GM23338 (cell line): ENCODE measurements at regions not wholly inside any gene's neighbourhood (a gene's known extent, or its start where the extent isn't known, plus 50 kb on each side); places are given as distances from the start of the nearest gene placed in this dataset.

Experiments
- ATAC-seq: fragments of 200-7000 bp; cut with Tn5 transposase; 3 replicates; pipeline ENCODE4 v1.9.1; 2020
- DNase-seq: peaks from one replicate; pipeline ENCODE4 v3.0.0-alpha.2; 2015; ENCODE audit warnings: low spot score
- H2AFZ ChIP-seq: fragments of 200-600 bp; sonication (generic); 2 replicates; pipeline ENCODE4 v1.8.0; 2016; ENCODE audit warnings: antibody characterized with exemption, mild to moderate bottlenecking, moderate library complexity
- H3F3A ChIP-seq: fragments of 200-600 bp; sonication (generic); replicated peaks from 2 replicates; pipeline ENCODE4 v1.8.0; 2017; ENCODE audit warnings: antibody characterized with exemption, mixed run types, low read depth
- H3K27ac ChIP-seq: fragments of 200-600 bp; sonication (generic); 2 replicates; pipeline ENCODE4 v1.6.1; 2016; ENCODE audit warnings: low read depth
- H3K27me3 ChIP-seq: fragments of 200-600 bp; sonication (generic); 2 replicates; pipeline ENCODE4 v1.8.0; 2016; ENCODE audit warnings: mild to moderate bottlenecking, mixed run types, moderate library complexity; ENCODE audit not compliant: insufficient read depth
- H3K36me3 ChIP-seq: fragments of 200-600 bp; sonication (generic); 2 replicates; pipeline ENCODE4 v1.8.0; 2016; ENCODE audit warnings: mild to moderate bottlenecking; ENCODE audit not compliant: insufficient read depth
- H3K4me1 ChIP-seq: fragments of 200-600 bp; sonication (generic); 2 replicates; pipeline ENCODE4 v1.8.0; 2016; ENCODE audit warnings: mild to moderate bottlenecking, moderate library complexity; ENCODE audit not compliant: insufficient read depth
- H3K4me2 ChIP-seq: fragments of 200-600 bp; sonication (generic); 2 replicates; pipeline ENCODE4 v1.7.1; 2017; ENCODE audit warnings: mixed run types
- H3K4me3 ChIP-seq: fragments of 200-600 bp; sonication (generic); 2 replicates; pipeline ENCODE4 v1.6.1; 2016; ENCODE audit warnings: mixed run types
- H3K79me2 ChIP-seq: fragments of 200-600 bp; sonication (generic); replicated peaks from 2 replicates; pipeline ENCODE4 v1.8.0; 2017; ENCODE audit warnings: mild to moderate bottlenecking; ENCODE audit not compliant: insufficient read depth
- H3K9me2 ChIP-seq: fragments of 200-600 bp; sonication (generic); 2 replicates; pipeline ENCODE4 v1.8.0; 2017; ENCODE audit not compliant: insufficient read depth
- H4K20me1 ChIP-seq: fragments of 200-600 bp; sonication (generic); replicated peaks from 2 replicates; pipeline ENCODE4 v1.8.0; 2017; ENCODE audit warnings: mild to moderate bottlenecking; ENCODE audit not compliant: insufficient read depth
- H3K27ac Mint-ChIP-seq: 2 replicates; pipeline ENCODE4 v1.8.0; 2020; ENCODE audit warnings: inconsistent platforms, mild to moderate bottlenecking, moderate library complexity, mixed read lengths
- H3K27me3 Mint-ChIP-seq: 3 replicates; pipeline ENCODE4 v1.8.0; 2022; ENCODE audit warnings: low read depth, mild to moderate bottlenecking, moderate library complexity, mixed read lengths, inconsistent platforms; ENCODE audit not compliant: insufficient read depth, poor library complexity
- H3K36me3 Mint-ChIP-seq: 3 replicates; pipeline ENCODE4 v1.8.0; 2021; ENCODE audit warnings: low read depth, mild to moderate bottlenecking, inconsistent platforms, moderate library complexity, mixed read lengths
- H3K4me1 Mint-ChIP-seq: 3 replicates; pipeline ENCODE4 v1.8.0; 2020; ENCODE audit warnings: mild to moderate bottlenecking, inconsistent platforms, mixed read lengths
- H3K4me3 Mint-ChIP-seq: 3 replicates; pipeline ENCODE4 v1.8.0; 2021; ENCODE audit warnings: moderate library complexity, mild to moderate bottlenecking, inconsistent platforms, mixed read lengths
- H3K9me3 Mint-ChIP-seq: 3 replicates; pipeline ENCODE4 v1.8.0; 2020; ENCODE audit warnings: moderate library complexity, mild to moderate bottlenecking, inconsistent platforms, mixed read lengths
- CREB1 ChIP-seq: fragments of 250-450 bp; sonication (Bioruptor Pico); IDR thresholded peaks from 2 replicates; pipeline ENCODE4 v1.5.0; 2020; ENCODE audit warnings: low read depth, mild to moderate bottlenecking, moderate library complexity
- CTCF ChIP-seq, 2 experiments: fragments of 200-600 bp in 1 of 2; sonication (generic) in 1 of 2; conservative IDR thresholded peaks; 2 replicates each; pipeline versions ENCODE4 v1.5.1 to v1.6.1; 2016 to 2017; ENCODE audit warnings: antibody characterized with exemption in 2 of 2, low read depth in 2 of 2, mild to moderate bottlenecking in 2 of 2, moderate library complexity in 1 of 2
- ETS1 ChIP-seq: IDR thresholded peaks from 2 replicates; pipeline ENCODE4 v1.6.1; 2016; ENCODE audit warnings: antibody characterized with exemption
- EZH2 ChIP-seq: fragments of 200-600 bp; sonication (generic); IDR thresholded peaks from one replicate; pipeline ENCODE4 v1.8.0; 2017; ENCODE audit warnings: antibody characterized with exemption, mild to moderate bottlenecking, low read depth; ENCODE audit not compliant: unreplicated experiment
- EZH2phosphoT487 ChIP-seq: fragments of 200-600 bp; sonication (generic); IDR thresholded peaks from one replicate; pipeline ENCODE4 v1.8.1; 2018; ENCODE audit warnings: antibody characterized with exemption; ENCODE audit not compliant: unreplicated experiment
- JUNB ChIP-seq: IDR thresholded peaks from one replicate; pipeline ENCODE4 v1.6.1; 2016; ENCODE audit warnings: antibody characterized with exemption; ENCODE audit not compliant: unreplicated experiment
- NANOG ChIP-seq: IDR thresholded peaks from 2 replicates; pipeline ENCODE4 v1.6.1; 2016; ENCODE audit warnings: antibody characterized with exemption, borderline replicate concordance
- POLR2AphosphoS5 ChIP-seq: IDR thresholded peaks from 2 replicates; pipeline ENCODE4 v1.6.1; 2016; ENCODE audit warnings: antibody characterized with exemption, low read depth
- REST ChIP-seq: IDR thresholded peaks from one replicate; pipeline ENCODE4 v1.6.1; 2018; ENCODE audit warnings: antibody characterized with exemption; ENCODE audit not compliant: unreplicated experiment
- STAT1 ChIP-seq: IDR thresholded peaks from one replicate; pipeline ENCODE4 v1.6.1; 2016; ENCODE audit warnings: antibody characterized with exemption; ENCODE audit not compliant: unreplicated experiment
- ZNF114 ChIP-seq: fragments of 250-450 bp; sonication (Bioruptor Pico); IDR thresholded peaks from 2 replicates; pipeline ENCODE4 v1.5.0; 2020; ENCODE audit warnings: mild to moderate bottlenecking, moderate library complexity
- ZNF331 ChIP-seq: fragments of 250-450 bp; sonication (Bioruptor Pico); IDR thresholded peaks from 2 replicates; pipeline ENCODE4 v1.5.0; 2020; ENCODE audit warnings: low read depth, mild to moderate bottlenecking, moderate library complexity
- ZNF462 ChIP-seq: fragments of 250-450 bp; sonication (Bioruptor Pico); IDR thresholded peaks from 2 replicates; pipeline ENCODE4 v1.5.0; 2020; ENCODE audit warnings: mild to moderate bottlenecking, moderate library complexity

- no peak for ATAC-seq
- TF ChIP-seq ZNF331 (CRISPR knock-in tag), result no peak
- no peak for TF ChIP-seq POLR2AphosphoS5
- no peak for TF ChIP-seq REST
- TF ChIP-seq CREB1 (CRISPR knock-in tag), result no peak
- TF ChIP-seq NANOG, result no peak
- no peak for TF ChIP-seq EZH2phosphoT487
- TF ChIP-seq ZNF114, result no peak
- no peak for TF ChIP-seq ZNF462 (CRISPR knock-in tag)
- no peak for TF ChIP-seq JUNB
- TF ChIP-seq STAT1, result no peak
- no peak for TF ChIP-seq CTCF (conservative IDR thresholded peaks at IDR 0.05; ENCODE audit: low read depth in 2 of 2)
- TF ChIP-seq ETS1, result no peak
- no peak for TF ChIP-seq EZH2
These were observed 178.7 kb upstream of the PPP2R2D start for GRCh38 chr10:131722121-131722520.

More at GRCh38 chr10:131722121-131722520, 178.7 kb upstream of the PPP2R2D start:
- no peaks in the 10 kb centered on the region for H4K20me1 ChIP-seq
- H3K4me3 Mint-ChIP-seq, result no peak overlapping the region
- peaks cover 19% of the 10 kb centered on the region for H3K4me1 Mint-ChIP-seq
- no peak overlapping the region for H3K27ac ChIP-seq
- H3K4me3 ChIP-seq, result no peak overlapping the region
- H3K9me2 ChIP-seq, result peaks cover under 1% of the 10 kb centered on the region; the same call in 1 of the 2 replicates
- H3K79me2 ChIP-seq, result no peaks in the 10 kb centered on the region
- H3K27me3 ChIP-seq, result no peaks in the 10 kb centered on the region
- H2AFZ ChIP-seq, result no peak overlapping the region
- peaks cover 4% of the 10 kb centered on the region for H3K4me1 ChIP-seq
- H3K36me3 Mint-ChIP-seq, result no peaks in the 10 kb centered on the region
- DNase-seq, result no peak
- no peak overlapping the region for H3K4me2 ChIP-seq
- no peak overlapping the region for H3K27ac Mint-ChIP-seq
- peaks cover 3% of the 10 kb centered on the region for H3K9me3 Mint-ChIP-seq
- H3F3A ChIP-seq, result 0 out of 2 replicates have a peak, but pooled peaks cover 3% of the 10 kb centered on the region
- H3K36me3 ChIP-seq, result no peaks in the 10 kb centered on the region; the same call in 1 of the 2 replicates
- peaks cover 10% of the 10 kb centered on the region for H3K27me3 Mint-ChIP-seq
